WTC11 (cell line): ENCODE measurements at regions not wholly inside any gene's neighbourhood (a gene's known extent, or its start where the extent isn't known, plus 50 kb on each side); places are given as distances from the start of the nearest gene placed in this dataset.

Experiments used
- AFF4 ChIP-seq: sonication (generic); formaldehyde crosslinking; IDR thresholded peaks from 2 replicates; pipeline ENCODE4 v1.8.1; 2023; ENCODE audit warnings: mild to moderate bottlenecking, missing genetic modification reagents, borderline replicate concordance
- CTCF ChIP-seq: fragments of 200-600 bp; IDR thresholded peaks from 2 replicates; pipeline ENCODE4 v1.8.0; 2022; ENCODE audit warnings: antibody characterized with exemption
- MAX ChIP-seq: sonication (generic); formaldehyde crosslinking; IDR thresholded peaks from 2 replicates; pipeline ENCODE4 v1.8.0; 2022; ENCODE audit warnings: mild to moderate bottlenecking, missing genetic modification reagents
- ZBTB21 ChIP-seq: sonication (generic); formaldehyde crosslinking; IDR thresholded peaks from 2 replicates; pipeline ENCODE4 v1.8.1; 2023; ENCODE audit warnings: mild to moderate bottlenecking, missing genetic modification reagents, borderline replicate concordance
- ZNF512 ChIP-seq: sonication (generic); formaldehyde crosslinking; IDR thresholded peaks from 2 replicates; pipeline ENCODE4 v1.8.1; 2022; ENCODE audit warnings: missing genetic modification reagents, borderline replicate concordance

- no peak for TF ChIP-seq ZBTB21 (CRISPR knock-in tag)
- TF ChIP-seq CTCF: no peak
- no peak for TF ChIP-seq ZNF512 (CRISPR knock-in tag)
- TF ChIP-seq AFF4 (CRISPR knock-in tag): no peak
- TF ChIP-seq MAX: no peak
These were observed 60.5 kb downstream of the CTSL start for GRCh38 chr9:87786423-87786822.
